ENCODE measurements at regions not wholly inside any gene's neighbourhood (a gene's known extent, or its start where the extent isn't known, plus 50 kb on each side); places are given as distances from the start of the nearest gene placed in this dataset.

DNA sequence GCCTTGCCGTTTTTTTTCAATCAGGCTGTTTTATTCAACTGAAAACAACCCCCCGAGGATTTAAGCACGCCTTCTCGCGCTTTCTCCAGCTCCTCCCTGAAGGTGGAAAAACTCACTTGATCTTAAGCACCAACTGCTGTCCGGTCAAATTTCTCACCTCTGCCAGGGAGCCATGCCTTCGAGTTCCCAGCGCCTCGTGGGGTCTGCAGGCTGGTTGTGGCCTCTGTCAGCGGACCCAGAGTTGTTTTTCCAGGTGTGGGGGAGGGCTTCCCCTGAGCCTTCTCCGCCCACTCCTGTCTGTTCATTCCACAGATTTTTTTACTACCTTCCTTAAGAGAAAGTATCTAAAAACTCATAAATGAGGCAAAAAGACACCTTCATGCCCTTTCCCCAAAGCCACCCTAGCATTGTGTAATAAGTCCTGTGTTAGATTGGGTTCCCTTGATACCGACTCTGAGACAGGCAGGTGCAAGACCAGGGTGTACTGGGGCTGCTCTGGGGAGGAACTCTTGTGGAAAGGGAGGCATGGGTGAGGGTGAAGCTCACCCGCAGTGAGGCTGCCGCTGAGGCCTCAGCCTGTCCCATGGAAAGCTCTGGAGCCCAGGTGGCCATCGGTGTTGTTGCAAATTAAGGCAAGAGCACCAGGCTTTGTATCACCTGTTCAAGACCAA, 101.6 kb downstream of the AXIN2 start:
- peaks cover 0 to 52% (median 5%) of the 10 kb centered on the region in 3 donors for H3K4me1 ChIP-seq
- peak overlapping the region in 2 of 4 donors; percentile 3 to 29 for H3K27ac ChIP-seq

DNA sequence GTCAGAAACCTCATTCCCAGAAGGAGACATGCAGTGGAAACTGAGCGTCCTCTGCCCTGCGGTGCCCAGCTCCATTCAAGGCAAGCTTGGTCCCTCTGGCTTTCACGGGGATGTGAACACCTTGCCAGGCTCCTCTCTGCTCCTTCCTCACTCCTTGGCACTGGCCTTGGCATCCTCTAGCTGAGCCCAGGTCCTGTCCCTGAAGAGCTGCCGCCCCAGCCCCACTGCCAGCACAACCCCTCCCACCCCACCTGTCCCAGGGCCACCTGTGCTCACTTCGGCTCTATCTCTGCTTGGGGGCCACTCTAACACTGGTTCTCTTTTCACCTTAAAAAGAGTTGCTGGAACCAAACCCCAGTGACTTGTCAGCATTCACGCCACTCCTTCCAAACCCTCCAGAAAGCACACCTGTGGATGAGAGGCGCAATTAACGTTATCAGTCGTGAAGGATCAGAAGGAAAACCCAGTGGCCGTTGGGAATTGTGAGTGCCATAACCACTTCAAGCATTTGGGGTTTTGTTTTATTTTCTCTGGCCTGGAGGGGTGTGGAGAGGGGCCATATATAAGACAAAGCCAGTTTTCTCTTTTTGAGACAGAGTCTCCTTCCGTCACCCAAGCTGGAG, 103.7 kb downstream of the AXIN2 start:
- 80 to 83% methylated on average over 1 to 6 of the region's 11 CpGs for WGBS, 2 donors (ENCODE audit: low coverage in 1 of 2)
- no peak for TF ChIP-seq EP300 (IDR thresholded peaks at IDR 0.05)
- TF ChIP-seq, protein P1, sequence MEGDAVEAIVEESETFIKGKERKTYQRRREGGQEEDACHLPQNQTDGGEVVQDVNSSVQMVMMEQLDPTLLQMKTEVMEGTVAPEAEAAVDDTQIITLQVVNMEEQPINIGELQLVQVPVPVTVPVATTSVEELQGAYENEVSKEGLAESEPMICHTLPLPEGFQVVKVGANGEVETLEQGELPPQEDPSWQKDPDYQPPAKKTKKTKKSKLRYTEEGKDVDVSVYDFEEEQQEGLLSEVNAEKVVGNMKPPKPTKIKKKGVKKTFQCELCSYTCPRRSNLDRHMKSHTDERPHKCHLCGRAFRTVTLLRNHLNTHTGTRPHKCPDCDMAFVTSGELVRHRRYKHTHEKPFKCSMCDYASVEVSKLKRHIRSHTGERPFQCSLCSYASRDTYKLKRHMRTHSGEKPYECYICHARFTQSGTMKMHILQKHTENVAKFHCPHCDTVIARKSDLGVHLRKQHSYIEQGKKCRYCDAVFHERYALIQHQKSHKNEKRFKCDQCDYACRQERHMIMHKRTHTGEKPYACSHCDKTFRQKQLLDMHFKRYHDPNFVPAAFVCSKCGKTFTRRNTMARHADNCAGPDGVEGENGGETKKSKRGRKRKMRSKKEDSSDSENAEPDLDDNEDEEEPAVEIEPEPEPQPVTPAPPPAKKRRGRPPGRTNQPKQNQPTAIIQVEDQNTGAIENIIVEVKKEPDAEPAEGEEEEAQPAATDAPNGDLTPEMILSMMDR (IDR thresholded peaks at IDR 0.05), result no peak
- TF ChIP-seq POLR2A (IDR thresholded peaks at IDR 0.05), result no peak
- TF ChIP-seq POLR2AphosphoS5 (IDR thresholded peaks at IDR 0.05), result no peak
- ATAC-seq, result no peak

More for the DNA sequence above, 101.6 kb downstream of the AXIN2 start:
- no peaks in the 10 kb centered on the region for H3K36me3 ChIP-seq
- no peaks in the 10 kb centered on the region for H3K9me3 ChIP-seq
- H3K27me3 ChIP-seq, result no peaks in the 10 kb centered on the region
- ATAC-seq, result no peak
- no peak overlapping the region for H3K4me3 ChIP-seq
- WGBS, 2 donors (ENCODE audit: low coverage in 1 of 2), result 53 to 74% methylated on average over 3 to 6 of the region's 15 CpGs
- TF ChIP-seq POLR2AphosphoS5 (IDR thresholded peaks at IDR 0.05) (no peak), POLR2A (IDR thresholded peaks at IDR 0.05) (no peak), EP300 (IDR thresholded peaks at IDR 0.05) (no peak)
- TF ChIP-seq, protein P1 (IDR thresholded peaks at IDR 0.05), result no peak

DNA sequence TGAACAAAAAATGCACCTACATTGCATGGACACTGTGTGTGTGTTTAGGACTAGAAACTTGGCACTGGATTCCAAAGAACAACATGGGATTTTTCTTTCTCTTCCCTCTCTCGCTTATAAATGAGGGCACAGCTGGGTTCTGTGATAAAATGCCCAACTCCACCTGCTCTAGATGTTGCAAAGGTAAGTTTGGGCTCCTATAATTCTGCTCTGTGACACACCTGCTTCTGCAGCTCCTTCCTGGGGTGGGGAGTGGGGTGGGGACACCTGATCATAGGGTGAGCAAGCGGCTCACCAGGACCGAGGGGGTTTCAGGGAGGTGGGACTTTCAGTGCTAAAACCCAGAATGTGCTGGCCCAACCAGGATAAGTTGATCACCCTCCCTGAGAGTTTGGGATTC, 104.3 kb downstream of the AXIN2 start:
- H3K36me3 ChIP-seq, result no peaks in the 10 kb centered on the region
- no peak overlapping the region for H3K4me3 ChIP-seq
- H3K4me1 ChIP-seq, result peaks cover 0 to 33% (median 5%) of the 10 kb centered on the region in 3 donors
- H3K27ac ChIP-seq, result peak overlapping the region in 2 of 4 donors; percentile 38 to 54
- ATAC-seq, result no peak
- no peaks in the 10 kb centered on the region for H3K27me3 ChIP-seq
- TF ChIP-seq POLR2AphosphoS5 (IDR thresholded peaks at IDR 0.05) (no peak), POLR2A (IDR thresholded peaks at IDR 0.05) (no peak), EP300 (IDR thresholded peaks at IDR 0.05) (no peak)
- TF ChIP-seq, protein P1 (IDR thresholded peaks at IDR 0.05), result no peak
- no peaks in the 10 kb centered on the region for H3K9me3 ChIP-seq
- WGBS, 2 donors (ENCODE audit: low coverage in 1 of 2), result 18 to 58% methylated on average over 1 to 2 of the region's 3 CpGs

More for the DNA sequence above, 103.7 kb downstream of the AXIN2 start:
- H3K27me3 ChIP-seq, result no peaks in the 10 kb centered on the region
- no peak overlapping the region for H3K4me3 ChIP-seq
- H3K4me1 ChIP-seq, result peaks cover 0 to 35% (median 5%) of the 10 kb centered on the region in 3 donors
- H3K36me3 ChIP-seq, result no peaks in the 10 kb centered on the region
- no peaks in the 10 kb centered on the region for H3K9me3 ChIP-seq
- peak overlapping the region in 2 of 4 donors; percentile 38 to 54 for H3K27ac ChIP-seq

DNA sequence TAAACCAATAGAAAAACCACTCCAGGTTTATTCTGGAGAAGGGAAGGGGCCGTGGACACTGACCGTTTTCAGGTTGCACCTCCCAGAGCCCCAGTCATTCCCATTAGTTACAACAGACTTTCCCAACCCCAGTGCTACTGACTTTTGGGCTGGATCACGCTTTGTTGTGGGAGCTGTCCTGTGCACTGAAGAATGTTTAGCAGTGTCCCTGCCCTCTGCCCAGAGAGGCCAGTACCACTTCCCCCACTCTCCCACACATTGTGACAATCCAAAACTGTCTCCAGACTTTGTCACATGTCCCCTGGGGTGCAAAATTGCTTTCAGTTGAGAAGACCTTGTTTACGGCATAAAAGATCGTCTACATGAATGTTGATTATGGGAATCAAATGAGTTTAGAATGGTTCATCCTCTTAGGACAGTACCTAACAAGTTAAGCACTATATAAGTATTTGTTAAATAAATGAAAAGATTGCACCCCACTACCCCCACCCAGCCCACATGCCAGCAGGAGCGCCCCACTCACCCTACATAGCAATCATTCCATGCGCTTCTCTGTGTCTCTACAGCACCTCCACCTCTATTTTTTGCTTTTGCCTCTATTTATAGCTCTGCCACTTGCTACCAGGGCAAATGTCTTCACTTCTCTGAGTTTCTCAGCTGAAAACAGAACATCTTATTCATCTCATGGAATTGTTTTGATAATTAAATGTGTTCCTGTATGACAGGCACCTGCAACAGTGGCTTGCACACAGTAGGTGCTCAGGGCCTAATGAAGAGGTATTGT, 104.9 kb downstream of the AXIN2 start:
- ATAC-seq, result peak; percentile 48
- 71% methylated on average over 5 to 7 of the region's 7 CpGs for WGBS, 2 donors (ENCODE audit: low coverage in 1 of 2)
- Histone ChIP-seq H3K4me3 (no peak overlapping the region), H3K27ac (peak overlapping the region in 3 of 4 donors; percentile 29 to 54 (median 38)), H3K9me3 (no peaks in the 10 kb centered on the region), H3K36me3 (no peaks in the 10 kb centered on the region), H3K27me3 (no peaks in the 10 kb centered on the region), H3K4me1 (peaks cover 0 to 33% (median 5%) of the 10 kb centered on the region in 3 donors)
- TF ChIP-seq POLR2A (IDR thresholded peaks at IDR 0.05) (no peak), POLR2AphosphoS5 (IDR thresholded peaks at IDR 0.05) (no peak), EP300 (IDR thresholded peaks at IDR 0.05) (no peak)
- TF ChIP-seq, protein P1 (IDR thresholded peaks at IDR 0.05), result no peak
